ENCODE measurements at regions not wholly inside any gene's neighbourhood (a gene's known extent, or its start where the extent isn't known, plus 50 kb on each side); places are given as distances from the start of the nearest gene placed in this dataset.
"Not testable (repeated sequence)": the region's sequence is repeated elsewhere in the genome, so short reads cannot be mapped to it uniquely, and the experiment has no call there.

- DNase-seq (ENCODE audit: low spot score), result no peak
These were observed 285.8 kb upstream of the DYNLRB2 start for GRCh38 chr16:80254970-80255369.

- no peak for DNase-seq (ENCODE audit: low spot score)
These were observed 287.1 kb upstream of the DYNLRB2 start for GRCh38 chr16:80253741-80254140.

- DNase-seq (ENCODE audit: low spot score), result no peak
These were observed 290.4 kb upstream of the DYNLRB2 start for GRCh38 chr16:80250381-80250780.

- not testable (repeated sequence) for DNase-seq (ENCODE audit: low spot score)
These were observed 297.5 kb upstream of the DYNLRB2 start for GRCh38 chr16:80243303-80243702.

GRCh38 chr16:80242279-80242678 lies 298.5 kb upstream of the DYNLRB2 start:
- not testable (repeated sequence) for DNase-seq (ENCODE audit: low spot score)

- no peak for DNase-seq (ENCODE audit: low spot score)
These were observed 307.5 kb upstream of the DYNLRB2 start for GRCh38 chr16:80233097-80233835.

- peak; percentile 87 for DNase-seq (ENCODE audit: low spot score)
These were observed 308.9 kb upstream of the DYNLRB2 start for GRCh38 chr16:80231888-80232287.

GRCh38 chr16:80231121-80231520 lies 309.7 kb upstream of the DYNLRB2 start:
- no peak for DNase-seq (ENCODE audit: low spot score)

GRCh38 chr16:80230328-80231120 lies 310.3 kb upstream of the DYNLRB2 start:
- no peak for DNase-seq (ENCODE audit: low spot score)

GRCh38 chr16:80226499-80226898 lies 314.3 kb upstream of the DYNLRB2 start:
- no peak for DNase-seq (ENCODE audit: low spot score)

GRCh38 chr16:80210787-80211186 lies 330.0 kb upstream of the DYNLRB2 start:
- DNase-seq (ENCODE audit: low spot score), result no peak

- DNase-seq (ENCODE audit: low spot score), result no peak
These were observed 332.1 kb upstream of the DYNLRB2 start for GRCh38 chr16:80208743-80209142.

- DNase-seq (ENCODE audit: low spot score), result no peak
These were observed 332.8 kb upstream of the DYNLRB2 start for GRCh38 chr16:80208015-80208414.

GRCh38 chr16:80203821-80204220 lies 337.0 kb upstream of the DYNLRB2 start:
- no peak for DNase-seq (ENCODE audit: low spot score)

- no peak for DNase-seq (ENCODE audit: low spot score)
These were observed 337.9 kb upstream of the DYNLRB2 start for GRCh38 chr16:80202831-80203413.

- no peak for DNase-seq (ENCODE audit: low spot score)
These were observed 340.7 kb upstream of the DYNLRB2 start for GRCh38 chr16:80200079-80200478.

- no peak for DNase-seq (ENCODE audit: low spot score)
These were observed 341.2 kb upstream of the DYNLRB2 start for GRCh38 chr16:80199614-80200013.

- peak; percentile 11 for DNase-seq (ENCODE audit: low spot score)
These were observed 342.2 kb upstream of the DYNLRB2 start for GRCh38 chr16:80198311-80199299.

GRCh38 chr16:80197741-80198201 lies 343.0 kb upstream of the DYNLRB2 start:
- peak; percentile 92 for DNase-seq (ENCODE audit: low spot score)

GRCh38 chr16:80191928-80192327 lies 348.9 kb upstream of the DYNLRB2 start:
- DNase-seq (ENCODE audit: low spot score), result no peak

GRCh38 chr16:80189476-80190175 lies 351.2 kb upstream of the DYNLRB2 start:
- DNase-seq (ENCODE audit: low spot score), result no peak
